Lower leg skin (tissue), 3 donors: ENCODE measurements at regions not wholly inside any gene's neighbourhood (a gene's known extent, or its start where the extent isn't known, plus 50 kb on each side); places are given as distances from the start of the nearest gene placed in this dataset.
"Not testable (repeated sequence)": the region's sequence is repeated elsewhere in the genome, so short reads cannot be mapped to it uniquely, and the experiment has no call there.

Source experiments
- POLR2A ChIP-seq, 2 donors: fragments of 450-650 bp; IDR thresholded peaks; one replicate each; pipeline ENCODE4 v1.6.1; 2016 to 2017; ENCODE audit warnings: antibody characterized with exemption in 2 of 2, mild to moderate bottlenecking in 1 of 2, moderate library complexity in 1 of 2
- TF ChIP-seq, protein P1 (sequence below), 3 donors: fragments of 450-650 bp; IDR thresholded peaks; one replicate each; pipeline ENCODE4 v1.5.1; 2016; ENCODE audit warnings: antibody characterized with exemption in 3 of 3, mild to moderate bottlenecking in 3 of 3, moderate library complexity in 2 of 3

GRCh38 chr20:29445050-29445907 is 1812.2 kb upstream of the DEFB115 start:
- TF ChIP-seq, protein P1, sequence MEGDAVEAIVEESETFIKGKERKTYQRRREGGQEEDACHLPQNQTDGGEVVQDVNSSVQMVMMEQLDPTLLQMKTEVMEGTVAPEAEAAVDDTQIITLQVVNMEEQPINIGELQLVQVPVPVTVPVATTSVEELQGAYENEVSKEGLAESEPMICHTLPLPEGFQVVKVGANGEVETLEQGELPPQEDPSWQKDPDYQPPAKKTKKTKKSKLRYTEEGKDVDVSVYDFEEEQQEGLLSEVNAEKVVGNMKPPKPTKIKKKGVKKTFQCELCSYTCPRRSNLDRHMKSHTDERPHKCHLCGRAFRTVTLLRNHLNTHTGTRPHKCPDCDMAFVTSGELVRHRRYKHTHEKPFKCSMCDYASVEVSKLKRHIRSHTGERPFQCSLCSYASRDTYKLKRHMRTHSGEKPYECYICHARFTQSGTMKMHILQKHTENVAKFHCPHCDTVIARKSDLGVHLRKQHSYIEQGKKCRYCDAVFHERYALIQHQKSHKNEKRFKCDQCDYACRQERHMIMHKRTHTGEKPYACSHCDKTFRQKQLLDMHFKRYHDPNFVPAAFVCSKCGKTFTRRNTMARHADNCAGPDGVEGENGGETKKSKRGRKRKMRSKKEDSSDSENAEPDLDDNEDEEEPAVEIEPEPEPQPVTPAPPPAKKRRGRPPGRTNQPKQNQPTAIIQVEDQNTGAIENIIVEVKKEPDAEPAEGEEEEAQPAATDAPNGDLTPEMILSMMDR (IDR thresholded peaks at IDR 0.05): not testable (repeated sequence)
- TF ChIP-seq POLR2A (IDR thresholded peaks at IDR 0.05): not testable (repeated sequence)
